ENCODE measurements at regions not wholly inside any gene's neighbourhood (a gene's known extent, or its start where the extent isn't known, plus 50 kb on each side); places are given as distances from the start of the nearest gene placed in this dataset.

DNA sequence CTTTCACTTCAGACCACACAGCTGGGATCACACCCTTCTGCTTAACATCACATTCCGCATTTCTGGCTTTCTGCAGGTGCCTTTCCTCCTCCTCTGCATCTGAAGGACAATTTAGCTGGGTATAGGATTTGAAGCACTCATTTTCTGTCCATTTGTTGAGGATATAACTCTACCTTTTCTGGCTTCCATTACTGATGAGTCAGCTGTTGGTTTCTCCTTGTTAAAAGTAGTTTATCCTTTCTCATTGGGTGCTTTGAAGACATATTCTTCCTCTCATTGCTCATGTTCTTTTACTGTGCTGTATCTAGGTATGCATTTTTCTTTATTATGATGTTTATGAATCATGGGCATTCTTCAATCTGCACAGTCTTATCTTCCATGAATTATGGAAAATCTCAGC is 199.3 kb upstream of the SOX1 start:
- no peak for TF ChIP-seq ZNF302 (CRISPR knock-in tag; IDR thresholded peaks at IDR 0.05)
- TF ChIP-seq, protein P1, sequence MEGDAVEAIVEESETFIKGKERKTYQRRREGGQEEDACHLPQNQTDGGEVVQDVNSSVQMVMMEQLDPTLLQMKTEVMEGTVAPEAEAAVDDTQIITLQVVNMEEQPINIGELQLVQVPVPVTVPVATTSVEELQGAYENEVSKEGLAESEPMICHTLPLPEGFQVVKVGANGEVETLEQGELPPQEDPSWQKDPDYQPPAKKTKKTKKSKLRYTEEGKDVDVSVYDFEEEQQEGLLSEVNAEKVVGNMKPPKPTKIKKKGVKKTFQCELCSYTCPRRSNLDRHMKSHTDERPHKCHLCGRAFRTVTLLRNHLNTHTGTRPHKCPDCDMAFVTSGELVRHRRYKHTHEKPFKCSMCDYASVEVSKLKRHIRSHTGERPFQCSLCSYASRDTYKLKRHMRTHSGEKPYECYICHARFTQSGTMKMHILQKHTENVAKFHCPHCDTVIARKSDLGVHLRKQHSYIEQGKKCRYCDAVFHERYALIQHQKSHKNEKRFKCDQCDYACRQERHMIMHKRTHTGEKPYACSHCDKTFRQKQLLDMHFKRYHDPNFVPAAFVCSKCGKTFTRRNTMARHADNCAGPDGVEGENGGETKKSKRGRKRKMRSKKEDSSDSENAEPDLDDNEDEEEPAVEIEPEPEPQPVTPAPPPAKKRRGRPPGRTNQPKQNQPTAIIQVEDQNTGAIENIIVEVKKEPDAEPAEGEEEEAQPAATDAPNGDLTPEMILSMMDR (IDR thresholded peaks at IDR 0.05), result no peak
- TF ChIP-seq, protein P2, sequence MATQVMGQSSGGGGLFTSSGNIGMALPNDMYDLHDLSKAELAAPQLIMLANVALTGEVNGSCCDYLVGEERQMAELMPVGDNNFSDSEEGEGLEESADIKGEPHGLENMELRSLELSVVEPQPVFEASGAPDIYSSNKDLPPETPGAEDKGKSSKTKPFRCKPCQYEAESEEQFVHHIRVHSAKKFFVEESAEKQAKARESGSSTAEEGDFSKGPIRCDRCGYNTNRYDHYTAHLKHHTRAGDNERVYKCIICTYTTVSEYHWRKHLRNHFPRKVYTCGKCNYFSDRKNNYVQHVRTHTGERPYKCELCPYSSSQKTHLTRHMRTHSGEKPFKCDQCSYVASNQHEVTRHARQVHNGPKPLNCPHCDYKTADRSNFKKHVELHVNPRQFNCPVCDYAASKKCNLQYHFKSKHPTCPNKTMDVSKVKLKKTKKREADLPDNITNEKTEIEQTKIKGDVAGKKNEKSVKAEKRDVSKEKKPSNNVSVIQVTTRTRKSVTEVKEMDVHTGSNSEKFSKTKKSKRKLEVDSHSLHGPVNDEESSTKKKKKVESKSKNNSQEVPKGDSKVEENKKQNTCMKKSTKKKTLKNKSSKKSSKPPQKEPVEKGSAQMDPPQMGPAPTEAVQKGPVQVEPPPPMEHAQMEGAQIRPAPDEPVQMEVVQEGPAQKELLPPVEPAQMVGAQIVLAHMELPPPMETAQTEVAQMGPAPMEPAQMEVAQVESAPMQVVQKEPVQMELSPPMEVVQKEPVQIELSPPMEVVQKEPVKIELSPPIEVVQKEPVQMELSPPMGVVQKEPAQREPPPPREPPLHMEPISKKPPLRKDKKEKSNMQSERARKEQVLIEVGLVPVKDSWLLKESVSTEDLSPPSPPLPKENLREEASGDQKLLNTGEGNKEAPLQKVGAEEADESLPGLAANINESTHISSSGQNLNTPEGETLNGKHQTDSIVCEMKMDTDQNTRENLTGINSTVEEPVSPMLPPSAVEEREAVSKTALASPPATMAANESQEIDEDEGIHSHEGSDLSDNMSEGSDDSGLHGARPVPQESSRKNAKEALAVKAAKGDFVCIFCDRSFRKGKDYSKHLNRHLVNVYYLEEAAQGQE (IDR thresholded peaks at IDR 0.05), result no peak
- no peak for TF ChIP-seq POLR2AphosphoS2 (conservative IDR thresholded peaks at IDR 0.05; ENCODE audit: low read length)
- TF ChIP-seq EHMT2 (IDR thresholded peaks at IDR 0.05; ENCODE audit: low read depth), result no peak
- TF ChIP-seq, protein P3, sequence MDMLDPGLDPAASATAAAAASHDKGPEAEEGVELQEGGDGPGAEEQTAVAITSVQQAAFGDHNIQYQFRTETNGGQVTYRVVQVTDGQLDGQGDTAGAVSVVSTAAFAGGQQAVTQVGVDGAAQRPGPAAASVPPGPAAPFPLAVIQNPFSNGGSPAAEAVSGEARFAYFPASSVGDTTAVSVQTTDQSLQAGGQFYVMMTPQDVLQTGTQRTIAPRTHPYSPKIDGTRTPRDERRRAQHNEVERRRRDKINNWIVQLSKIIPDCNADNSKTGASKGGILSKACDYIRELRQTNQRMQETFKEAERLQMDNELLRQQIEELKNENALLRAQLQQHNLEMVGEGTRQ (IDR thresholded peaks at IDR 0.05), result no peak
- no peak for TF ChIP-seq RAD21 (conservative IDR thresholded peaks at IDR 0.05 in 1 of 2, IDR thresholded peaks at IDR 0.05 in 1 of 2)

All from A549 (cell line).